GM12878 (cell line): ENCODE measurements at regions not wholly inside any gene's neighbourhood (a gene's known extent, or its start where the extent isn't known, plus 50 kb on each side); places are given as distances from the start of the nearest gene placed in this dataset.

Experiments used
- ATF2 ChIP-seq: IDR thresholded peaks from 2 replicates; pipeline ENCODE4 v1.6.1; 2012; ENCODE audit warnings: low read length, inconsistent platforms
- CHD1 ChIP-seq: IDR thresholded peaks from 2 replicates; pipeline ENCODE4 v1.6.1; 2012; ENCODE audit warnings: low read depth, low read length, improper control_type of control experiment
- CTCF ChIP-seq, 3 experiments: IDR thresholded peaks in 2 of 3; conservative IDR thresholded peaks in 1 of 3; 2 replicates each; pipeline ENCODE4 v1.5.1; 2011; ENCODE audit warnings: low read depth in 3 of 3, low read length in 3 of 3, mild to moderate bottlenecking in 3 of 3, control low read depth in 2 of 3, moderate library complexity in 2 of 3, inconsistent platforms in 1 of 3, mixed read lengths in 1 of 3; ENCODE audit not compliant: control insufficient read depth in 2 of 3, insufficient read depth in 1 of 3; ENCODE audit errors: extremely low read depth in 1 of 3
- CUX1 ChIP-seq: IDR thresholded peaks from 2 replicates; pipeline ENCODE4 v1.6.1; 2012; ENCODE audit warnings: improper control_type of control experiment, low read depth, low read length; ENCODE audit not compliant: insufficient replicate concordance
- ESRRA ChIP-seq: IDR thresholded peaks from 2 replicates; pipeline ENCODE4 v1.6.1; 2012; ENCODE audit warnings: mild to moderate bottlenecking, low read length, improper control_type of control experiment
- EZH2 ChIP-seq: IDR thresholded peaks from 2 replicates; pipeline ENCODE4 v1.6.1; 2012; ENCODE audit warnings: low read depth, mild to moderate bottlenecking, control low read depth, inconsistent platforms, low read length, borderline replicate concordance; ENCODE audit not compliant: control insufficient read depth
- KDM1A ChIP-seq: fragments of 200-600 bp; sonication (generic); IDR thresholded peaks from 2 replicates; pipeline ENCODE4 v1.6.1; 2016; ENCODE audit warnings: borderline replicate concordance
- POLR2A ChIP-seq: IDR thresholded peaks from 2 replicates; pipeline ENCODE4 v1.6.1; 2011; ENCODE audit warnings: low read depth, mild to moderate bottlenecking, low read length
- RB1 ChIP-seq: fragments of 450-650 bp; formaldehyde crosslinking; IDR thresholded peaks from 2 replicates; pipeline ENCODE4 v1.6.1; 2017; ENCODE audit warnings: mild to moderate bottlenecking, borderline replicate concordance
- SP1 ChIP-seq: IDR thresholded peaks from one replicate; pipeline ENCODE4 v1.6.1; 2011; ENCODE audit warnings: low read depth, low read length
- STAT1 ChIP-seq: fragments of 450-650 bp; conservative IDR thresholded peaks from 2 replicates; pipeline ENCODE4 v1.6.1; 2014; ENCODE audit warnings: antibody characterized with exemption, mild to moderate bottlenecking
- ZBTB11 ChIP-seq: fragments of 450-650 bp; formaldehyde crosslinking; IDR thresholded peaks from 2 replicates; pipeline ENCODE4 v1.5.0; 2022; ENCODE audit warnings: mild to moderate bottlenecking, missing genetic modification characterization
- ZNF207 ChIP-seq: fragments of 450-650 bp; IDR thresholded peaks from 2 replicates; pipeline ENCODE4 v1.6.1; 2014; ENCODE audit warnings: antibody characterized with exemption, mild to moderate bottlenecking, borderline replicate concordance
- ZNF384 ChIP-seq: IDR thresholded peaks from 2 replicates; pipeline ENCODE4 v1.6.1; 2012; ENCODE audit warnings: low read depth, mild to moderate bottlenecking, low read length, improper control_type of control experiment, borderline replicate concordance

- TF ChIP-seq ATF2 (no peak), ZBTB11 (no peak), CTCF (IDR thresholded peaks at IDR 0.05 in 2 of 3, conservative IDR thresholded peaks at IDR 0.05 in 1 of 3; ENCODE audit: control insufficient read depth in 2 of 3, extremely low read depth in 1 of 3, insufficient read depth in 1 of 3, low read depth in 3 of 3, low read length in 3 of 3) (no peak), ZNF384 (no peak), RB1 (no peak), SP1 (no peak), POLR2A (no peak), CHD1 (no peak), CUX1 (no peak), EZH2 (no peak), KDM1A (no peak), ZNF207 (no peak), STAT1 (no peak), ESRRA (no peak)
Observed at GRCh38 chr15:87681104-87681503, 575.4 kb downstream of the NTRK3 start.
